ENCODE measurements at regions not wholly inside any gene's neighbourhood (a gene's known extent, or its start where the extent isn't known, plus 50 kb on each side); places are given as distances from the start of the nearest gene placed in this dataset.

DNA sequence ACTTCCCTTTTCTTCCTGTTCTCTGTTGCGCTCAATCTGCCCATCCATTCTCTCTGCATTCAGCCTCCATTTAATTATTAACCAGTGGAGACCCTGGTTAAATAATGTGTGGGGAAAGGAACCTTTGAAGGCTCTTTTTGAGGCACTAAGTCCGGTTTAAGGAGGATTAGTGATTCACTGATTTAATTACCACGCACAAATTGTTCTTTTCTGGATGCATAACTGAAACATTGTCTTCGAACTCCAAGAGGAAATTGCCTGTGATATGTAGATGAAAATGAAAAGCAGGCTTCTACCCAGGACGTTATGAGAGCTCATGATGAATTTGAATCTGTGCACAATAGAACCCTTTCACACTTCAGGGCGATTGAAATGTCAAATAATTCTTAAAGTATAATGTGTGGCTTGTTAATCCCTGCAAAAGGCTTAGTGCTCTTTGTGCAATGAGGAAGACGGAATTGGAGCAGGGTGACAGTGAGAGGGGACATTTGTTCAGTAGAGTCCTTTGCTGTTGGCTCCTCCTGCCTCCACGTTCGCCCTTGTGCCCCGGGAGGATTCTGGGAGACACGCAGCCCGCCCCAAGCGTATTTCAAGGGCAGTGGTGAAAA, 51.1 kb upstream of the ZNF236 start:
- ATAC-seq, result no peak
- TF ChIP-seq ARNTL (CRISPR knock-in tag; IDR thresholded peaks at IDR 0.05; ENCODE audit: borderline replicate concordance, low read depth), result no peak
- TF ChIP-seq, protein P1, sequence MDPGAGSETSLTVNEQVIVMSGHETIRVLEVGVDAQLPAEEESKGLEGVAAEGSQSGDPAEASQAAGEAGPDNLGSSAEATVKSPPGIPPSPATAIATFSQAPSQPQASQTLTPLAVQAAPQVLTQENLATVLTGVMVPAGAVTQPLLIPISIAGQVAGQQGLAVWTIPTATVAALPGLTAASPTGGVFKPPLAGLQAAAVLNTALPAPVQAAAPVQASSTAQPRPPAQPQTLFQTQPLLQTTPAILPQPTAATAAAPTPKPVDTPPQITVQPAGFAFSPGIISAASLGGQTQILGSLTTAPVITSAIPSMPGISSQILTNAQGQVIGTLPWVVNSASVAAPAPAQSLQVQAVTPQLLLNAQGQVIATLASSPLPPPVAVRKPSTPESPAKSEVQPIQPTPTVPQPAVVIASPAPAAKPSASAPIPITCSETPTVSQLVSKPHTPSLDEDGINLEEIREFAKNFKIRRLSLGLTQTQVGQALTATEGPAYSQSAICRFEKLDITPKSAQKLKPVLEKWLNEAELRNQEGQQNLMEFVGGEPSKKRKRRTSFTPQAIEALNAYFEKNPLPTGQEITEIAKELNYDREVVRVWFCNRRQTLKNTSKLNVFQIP (CRISPR knock-in tag; IDR thresholded peaks at IDR 0.05; ENCODE audit: borderline replicate concordance, low read depth), result no peak
- TF ChIP-seq, protein P2, sequence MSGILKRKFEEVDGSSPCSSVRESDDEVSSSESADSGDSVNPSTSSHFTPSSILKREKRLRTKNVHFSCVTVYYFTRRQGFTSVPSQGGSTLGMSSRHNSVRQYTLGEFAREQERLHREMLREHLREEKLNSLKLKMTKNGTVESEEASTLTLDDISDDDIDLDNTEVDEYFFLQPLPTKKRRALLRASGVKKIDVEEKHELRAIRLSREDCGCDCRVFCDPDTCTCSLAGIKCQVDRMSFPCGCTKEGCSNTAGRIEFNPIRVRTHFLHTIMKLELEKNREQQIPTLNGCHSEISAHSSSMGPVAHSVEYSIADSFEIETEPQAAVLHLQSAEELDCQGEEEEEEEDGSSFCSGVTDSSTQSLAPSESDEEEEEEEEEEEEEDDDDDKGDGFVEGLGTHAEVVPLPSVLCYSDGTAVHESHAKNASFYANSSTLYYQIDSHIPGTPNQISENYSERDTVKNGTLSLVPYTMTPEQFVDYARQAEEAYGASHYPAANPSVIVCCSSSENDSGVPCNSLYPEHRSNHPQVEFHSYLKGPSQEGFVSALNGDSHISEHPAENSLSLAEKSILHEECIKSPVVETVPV (CRISPR knock-in tag; IDR thresholded peaks at IDR 0.05), result no peak
- no peak for TF ChIP-seq RARB (CRISPR knock-in tag; IDR thresholded peaks at IDR 0.05)
- TF ChIP-seq ZNF70 (CRISPR knock-in tag; IDR thresholded peaks at IDR 0.05), result no peak
- TF ChIP-seq CSDC2 (CRISPR knock-in tag; IDR thresholded peaks at IDR 0.05), result no peak
- TF ChIP-seq, protein P3, sequence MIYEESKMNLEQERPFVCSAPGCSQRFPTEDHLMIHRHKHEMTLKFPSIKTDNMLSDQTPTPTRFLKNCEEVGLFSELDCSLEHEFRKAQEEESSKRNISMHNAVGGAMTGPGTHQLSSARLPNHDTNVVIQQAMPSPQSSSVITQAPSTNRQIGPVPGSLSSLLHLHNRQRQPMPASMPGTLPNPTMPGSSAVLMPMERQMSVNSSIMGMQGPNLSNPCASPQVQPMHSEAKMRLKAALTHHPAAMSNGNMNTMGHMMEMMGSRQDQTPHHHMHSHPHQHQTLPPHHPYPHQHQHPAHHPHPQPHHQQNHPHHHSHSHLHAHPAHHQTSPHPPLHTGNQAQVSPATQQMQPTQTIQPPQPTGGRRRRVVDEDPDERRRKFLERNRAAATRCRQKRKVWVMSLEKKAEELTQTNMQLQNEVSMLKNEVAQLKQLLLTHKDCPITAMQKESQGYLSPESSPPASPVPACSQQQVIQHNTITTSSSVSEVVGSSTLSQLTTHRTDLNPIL (CRISPR knock-in tag; IDR thresholded peaks at IDR 0.05; ENCODE audit: low read depth), result no peak
- TF ChIP-seq ZNF565 (CRISPR knock-in tag; conservative IDR thresholded peaks at IDR 0.05; ENCODE audit: low read depth), result no peak
- TF ChIP-seq ZNF8 (CRISPR knock-in tag; IDR thresholded peaks at IDR 0.05), result no peak

DNA sequence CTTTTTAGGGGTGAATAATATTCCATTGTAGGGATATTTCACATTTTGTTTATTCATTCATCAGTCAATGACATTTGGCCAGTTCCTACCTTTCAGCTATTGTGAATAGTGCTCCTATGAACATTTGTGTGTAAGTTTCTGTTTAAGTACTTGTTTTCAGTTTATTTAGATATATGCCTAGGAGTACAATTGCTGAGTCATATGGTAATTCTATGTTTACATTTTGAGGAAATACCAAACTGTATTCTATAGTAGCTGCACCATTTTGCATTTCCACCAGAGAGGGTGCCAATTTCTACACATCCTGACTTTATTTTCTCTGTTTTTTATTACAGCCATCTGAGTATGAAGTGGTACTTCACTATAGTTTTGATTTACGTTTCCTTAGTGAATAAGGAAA, 54.4 kb upstream of the ZNF236 start:
- no peak for TF ChIP-seq ZC3H10 (CRISPR knock-in tag; IDR thresholded peaks at IDR 0.05)
- no peak for TF ChIP-seq GLIS3 (CRISPR knock-in tag; IDR thresholded peaks at IDR 0.05)
- TF ChIP-seq ESRRG (CRISPR knock-in tag; IDR thresholded peaks at IDR 0.05), result no peak
- ATAC-seq, result no peak

DNA sequence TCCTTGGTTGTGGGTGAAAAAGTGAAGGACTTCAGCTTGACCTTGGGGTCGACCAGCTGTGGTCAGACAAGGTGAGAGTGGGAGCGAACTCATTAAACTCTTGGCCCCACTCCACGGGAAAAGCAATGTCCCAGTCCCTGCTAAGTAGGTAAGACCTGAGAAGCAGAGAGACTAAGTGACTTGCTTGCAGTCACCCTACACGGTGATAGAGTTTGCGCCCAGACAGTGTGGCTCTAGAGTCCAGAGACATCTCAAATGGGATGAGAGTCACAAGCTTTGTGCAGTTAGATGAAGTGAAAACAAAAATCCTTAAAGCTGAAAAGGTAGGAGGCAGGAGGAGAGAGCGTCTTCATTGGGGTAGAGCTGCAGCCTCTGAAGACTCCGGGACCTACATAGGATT, 55.9 kb upstream of the ZNF236 start:
- no peak for ATAC-seq
- TF ChIP-seq GLIS3 (CRISPR knock-in tag; IDR thresholded peaks at IDR 0.05) (no peak), BACH2 (CRISPR knock-in tag; IDR thresholded peaks at IDR 0.05; ENCODE audit: borderline replicate concordance) (no peak), ZNF8 (CRISPR knock-in tag; IDR thresholded peaks at IDR 0.05) (no peak), PPARA (CRISPR knock-in tag; IDR thresholded peaks at IDR 0.05; ENCODE audit: borderline replicate concordance) (no peak), ZFP30 (CRISPR knock-in tag; IDR thresholded peaks at IDR 0.05) (no peak), ESRRG (CRISPR knock-in tag; IDR thresholded peaks at IDR 0.05) (no peak), ARNTL (CRISPR knock-in tag; IDR thresholded peaks at IDR 0.05; ENCODE audit: borderline replicate concordance, low read depth) (no peak), RARB (CRISPR knock-in tag; IDR thresholded peaks at IDR 0.05) (no peak), TOX (CRISPR knock-in tag; IDR thresholded peaks at IDR 0.05; ENCODE audit: borderline replicate concordance) (no peak), ISL1 (CRISPR knock-in tag; IDR thresholded peaks at IDR 0.05) (no peak), OSR1 (CRISPR knock-in tag; IDR thresholded peaks at IDR 0.05) (no peak), TCF4 (CRISPR knock-in tag; IDR thresholded peaks at IDR 0.05; ENCODE audit: borderline replicate concordance) (no peak), ZNF565 (CRISPR knock-in tag; conservative IDR thresholded peaks at IDR 0.05; ENCODE audit: low read depth) (no peak)
- TF ChIP-seq, protein P3 (CRISPR knock-in tag; IDR thresholded peaks at IDR 0.05; ENCODE audit: low read depth), result no peak
- TF ChIP-seq, protein P1 (CRISPR knock-in tag; IDR thresholded peaks at IDR 0.05; ENCODE audit: borderline replicate concordance, low read depth), result no peak
- TF ChIP-seq, protein P2 (CRISPR knock-in tag; IDR thresholded peaks at IDR 0.05), result no peak
- TF ChIP-seq, protein P4, sequence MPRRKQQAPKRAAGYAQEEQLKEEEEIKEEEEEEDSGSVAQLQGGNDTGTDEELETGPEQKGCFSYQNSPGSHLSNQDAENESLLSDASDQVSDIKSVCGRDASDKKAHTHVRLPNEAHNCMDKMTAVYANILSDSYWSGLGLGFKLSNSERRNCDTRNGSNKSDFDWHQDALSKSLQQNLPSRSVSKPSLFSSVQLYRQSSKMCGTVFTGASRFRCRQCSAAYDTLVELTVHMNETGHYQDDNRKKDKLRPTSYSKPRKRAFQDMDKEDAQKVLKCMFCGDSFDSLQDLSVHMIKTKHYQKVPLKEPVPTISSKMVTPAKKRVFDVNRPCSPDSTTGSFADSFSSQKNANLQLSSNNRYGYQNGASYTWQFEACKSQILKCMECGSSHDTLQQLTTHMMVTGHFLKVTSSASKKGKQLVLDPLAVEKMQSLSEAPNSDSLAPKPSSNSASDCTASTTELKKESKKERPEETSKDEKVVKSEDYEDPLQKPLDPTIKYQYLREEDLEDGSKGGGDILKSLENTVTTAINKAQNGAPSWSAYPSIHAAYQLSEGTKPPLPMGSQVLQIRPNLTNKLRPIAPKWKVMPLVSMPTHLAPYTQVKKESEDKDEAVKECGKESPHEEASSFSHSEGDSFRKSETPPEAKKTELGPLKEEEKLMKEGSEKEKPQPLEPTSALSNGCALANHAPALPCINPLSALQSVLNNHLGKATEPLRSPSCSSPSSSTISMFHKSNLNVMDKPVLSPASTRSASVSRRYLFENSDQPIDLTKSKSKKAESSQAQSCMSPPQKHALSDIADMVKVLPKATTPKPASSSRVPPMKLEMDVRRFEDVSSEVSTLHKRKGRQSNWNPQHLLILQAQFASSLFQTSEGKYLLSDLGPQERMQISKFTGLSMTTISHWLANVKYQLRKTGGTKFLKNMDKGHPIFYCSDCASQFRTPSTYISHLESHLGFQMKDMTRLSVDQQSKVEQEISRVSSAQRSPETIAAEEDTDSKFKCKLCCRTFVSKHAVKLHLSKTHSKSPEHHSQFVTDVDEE (CRISPR knock-in tag; IDR thresholded peaks at IDR 0.05), result no peak
- TF ChIP-seq, protein P5, sequence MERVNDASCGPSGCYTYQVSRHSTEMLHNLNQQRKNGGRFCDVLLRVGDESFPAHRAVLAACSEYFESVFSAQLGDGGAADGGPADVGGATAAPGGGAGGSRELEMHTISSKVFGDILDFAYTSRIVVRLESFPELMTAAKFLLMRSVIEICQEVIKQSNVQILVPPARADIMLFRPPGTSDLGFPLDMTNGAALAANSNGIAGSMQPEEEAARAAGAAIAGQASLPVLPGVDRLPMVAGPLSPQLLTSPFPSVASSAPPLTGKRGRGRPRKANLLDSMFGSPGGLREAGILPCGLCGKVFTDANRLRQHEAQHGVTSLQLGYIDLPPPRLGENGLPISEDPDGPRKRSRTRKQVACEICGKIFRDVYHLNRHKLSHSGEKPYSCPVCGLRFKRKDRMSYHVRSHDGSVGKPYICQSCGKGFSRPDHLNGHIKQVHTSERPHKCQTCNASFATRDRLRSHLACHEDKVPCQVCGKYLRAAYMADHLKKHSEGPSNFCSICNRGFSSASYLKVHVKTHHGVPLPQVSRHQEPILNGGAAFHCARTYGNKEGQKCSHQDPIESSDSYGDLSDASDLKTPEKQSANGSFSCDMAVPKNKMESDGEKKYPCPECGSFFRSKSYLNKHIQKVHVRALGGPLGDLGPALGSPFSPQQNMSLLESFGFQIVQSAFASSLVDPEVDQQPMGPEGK (CRISPR knock-in tag; IDR thresholded peaks at IDR 0.05; ENCODE audit: borderline replicate concordance), result no peak

All from SK-N-SH treated with all-trans-retinoic acid at 6 μM for 48 hours (cell line).